ENCODE measurements at regions not wholly inside any gene's neighbourhood (a gene's known extent, or its start where the extent isn't known, plus 50 kb on each side); places are given as distances from the start of the nearest gene placed in this dataset.

DNA sequence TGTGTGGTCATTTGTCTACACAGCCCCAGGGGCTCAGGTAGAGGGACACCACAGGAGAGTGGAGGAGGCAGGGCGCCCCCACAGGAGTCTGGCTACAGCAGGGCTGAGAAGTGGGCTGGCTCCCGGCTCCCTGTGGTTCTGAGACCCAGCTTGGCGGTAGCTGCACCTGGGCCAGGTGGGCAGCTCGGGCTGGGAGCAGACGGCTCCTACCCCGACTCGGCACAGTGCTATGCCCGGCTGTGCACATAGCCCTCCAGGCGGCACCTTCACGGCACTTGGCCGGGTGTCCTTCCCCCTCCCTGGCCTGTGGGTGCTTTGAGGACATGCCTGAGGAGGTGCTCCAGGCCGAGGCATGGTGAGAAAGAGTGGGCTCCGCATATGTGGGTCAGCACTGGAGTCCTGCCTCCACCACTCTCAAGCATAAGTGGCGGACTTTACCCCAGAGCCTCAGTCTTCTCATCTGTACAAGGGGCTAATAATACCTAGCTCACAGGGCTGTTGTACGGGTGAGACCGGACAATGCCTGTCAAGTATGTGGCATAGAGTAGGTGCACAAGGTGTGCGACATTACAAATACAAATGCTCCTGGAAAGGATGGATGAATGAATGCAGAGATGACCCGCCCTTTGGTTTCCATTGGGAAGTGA is 50.1 kb upstream of the JPH3 start:
- DNase-seq, result no peak
- TF ChIP-seq POLR2A (IDR thresholded peaks at IDR 0.05; ENCODE audit: low read length), result no peak
- TF ChIP-seq GATA1 (IDR thresholded peaks at IDR 0.05; ENCODE audit: low read depth, low read length), result no peak

- TF ChIP-seq GATA1 (IDR thresholded peaks at IDR 0.05; ENCODE audit: low read depth, low read length) (no peak), POLR2A (IDR thresholded peaks at IDR 0.05; ENCODE audit: low read length) (no peak)
- no peak for DNase-seq
Observed at GRCh38 chr16:87551487-87551886, 50.8 kb upstream of the JPH3 start.

- TF ChIP-seq GATA1 (IDR thresholded peaks at IDR 0.05; ENCODE audit: low read depth, low read length) (no peak), POLR2A (IDR thresholded peaks at IDR 0.05; ENCODE audit: low read length) (no peak)
- peak; percentile 28 to 58 for DNase-seq
Observed at GRCh38 chr16:87550495-87550961, 51.8 kb upstream of the JPH3 start.

- DNase-seq, result no peak
- TF ChIP-seq GATA1 (IDR thresholded peaks at IDR 0.05; ENCODE audit: low read depth, low read length), result no peak
- TF ChIP-seq POLR2A (IDR thresholded peaks at IDR 0.05; ENCODE audit: low read length), result no peak
Observed at GRCh38 chr16:87549627-87550494, 52.4 kb upstream of the JPH3 start.

- TF ChIP-seq POLR2A (IDR thresholded peaks at IDR 0.05; ENCODE audit: low read length) (no peak), GATA1 (IDR thresholded peaks at IDR 0.05; ENCODE audit: low read depth, low read length) (no peak)
- no peak for DNase-seq
Observed at GRCh38 chr16:87548046-87548445, 54.3 kb upstream of the JPH3 start.

- no peak for DNase-seq
- TF ChIP-seq GATA1 (IDR thresholded peaks at IDR 0.05; ENCODE audit: low read depth, low read length) (no peak), POLR2A (IDR thresholded peaks at IDR 0.05; ENCODE audit: low read length) (no peak)
Observed at GRCh38 chr16:87543436-87544191, 50.8 kb upstream of the ZCCHC14 start.

DNA sequence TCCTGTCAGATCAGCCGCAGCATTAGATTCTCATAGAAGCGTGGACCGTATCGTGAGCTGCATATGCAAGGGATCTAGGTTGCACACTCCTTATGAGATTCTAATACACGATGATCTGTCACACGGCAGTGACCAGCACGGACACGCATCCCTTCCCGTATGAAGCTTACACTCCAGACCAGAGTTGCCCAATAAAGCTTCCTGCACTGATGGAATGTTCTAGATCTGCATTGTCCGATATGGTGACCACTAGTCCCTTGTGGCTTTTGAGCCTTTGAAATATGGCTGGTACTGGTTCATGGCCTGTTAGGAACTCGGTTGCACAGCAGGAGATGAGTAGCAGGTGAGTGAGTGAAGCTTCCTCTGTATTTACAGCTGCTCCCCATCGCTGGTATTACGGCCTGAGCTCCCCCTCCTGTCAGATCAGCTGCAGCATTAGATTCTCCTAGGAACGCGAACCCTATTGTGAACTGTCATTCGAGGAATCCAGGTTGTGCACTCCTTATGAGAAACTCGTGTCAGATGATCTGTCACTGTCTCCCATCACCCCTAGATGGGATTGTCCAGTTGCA is 49.8 kb upstream of the ZCCHC14 start:
- no peak for DNase-seq
- TF ChIP-seq GATA1 (IDR thresholded peaks at IDR 0.05; ENCODE audit: low read depth, low read length) (no peak), POLR2A (IDR thresholded peaks at IDR 0.05; ENCODE audit: low read length) (no peak)
